ENCODE measurements at regions not wholly inside any gene's neighbourhood (a gene's known extent, or its start where the extent isn't known, plus 50 kb on each side); places are given as distances from the start of the nearest gene placed in this dataset.

DNA sequence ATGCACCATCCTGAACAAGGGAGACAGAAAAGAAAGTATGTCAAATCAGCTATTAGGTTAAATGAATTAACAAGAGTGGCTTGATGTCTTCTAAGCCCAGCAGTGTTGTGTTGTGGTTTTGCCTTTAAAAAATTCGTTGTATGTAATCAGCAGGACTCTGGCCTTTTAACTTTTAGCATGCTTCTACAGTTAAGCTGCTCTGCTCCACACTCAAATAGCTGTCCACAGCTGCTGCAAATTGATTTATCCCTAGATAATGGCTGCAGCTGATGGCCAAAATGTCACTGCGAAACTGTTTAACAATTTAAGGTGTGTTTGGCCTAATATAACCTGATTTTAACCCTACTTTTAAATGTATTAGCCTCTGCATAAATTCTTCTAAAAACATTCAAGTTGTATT, 85.8 kb downstream of the CXXC4 start:
- TF ChIP-seq CTCF (conservative IDR thresholded peaks at IDR 0.05; ENCODE audit: low read depth, low read length) (no peak), EZH2phosphoT487 (IDR thresholded peaks at IDR 0.05; ENCODE audit: borderline replicate concordance, low read length) (no peak), EZH2 (IDR thresholded peaks at IDR 0.05; ENCODE audit: low read length, unreplicated experiment) (no peak)

Data from PC-3 (cell line).